AG09319 (cell line): ENCODE measurements at regions not wholly inside any gene's neighbourhood (a gene's known extent, or its start where the extent isn't known, plus 50 kb on each side); places are given as distances from the start of the nearest gene placed in this dataset.

ENCODE experiments used
- DNase-seq: peaks from one replicate; pipeline ENCODE4 v3.0.0-alpha.2; 2010; ENCODE audit warnings: low read depth; ENCODE audit errors: extremely low read depth
- TF ChIP-seq, protein P1 (sequence below): IDR thresholded peaks from 2 replicates; pipeline ENCODE4 v1.5.1; 2011; ENCODE audit warnings: low read depth, mild to moderate bottlenecking, inconsistent platforms, low read length, moderate library complexity

GRCh38 chr6:156031516-156031915, 575.9 kb upstream of the NOX3 start:
- TF ChIP-seq, protein P1, sequence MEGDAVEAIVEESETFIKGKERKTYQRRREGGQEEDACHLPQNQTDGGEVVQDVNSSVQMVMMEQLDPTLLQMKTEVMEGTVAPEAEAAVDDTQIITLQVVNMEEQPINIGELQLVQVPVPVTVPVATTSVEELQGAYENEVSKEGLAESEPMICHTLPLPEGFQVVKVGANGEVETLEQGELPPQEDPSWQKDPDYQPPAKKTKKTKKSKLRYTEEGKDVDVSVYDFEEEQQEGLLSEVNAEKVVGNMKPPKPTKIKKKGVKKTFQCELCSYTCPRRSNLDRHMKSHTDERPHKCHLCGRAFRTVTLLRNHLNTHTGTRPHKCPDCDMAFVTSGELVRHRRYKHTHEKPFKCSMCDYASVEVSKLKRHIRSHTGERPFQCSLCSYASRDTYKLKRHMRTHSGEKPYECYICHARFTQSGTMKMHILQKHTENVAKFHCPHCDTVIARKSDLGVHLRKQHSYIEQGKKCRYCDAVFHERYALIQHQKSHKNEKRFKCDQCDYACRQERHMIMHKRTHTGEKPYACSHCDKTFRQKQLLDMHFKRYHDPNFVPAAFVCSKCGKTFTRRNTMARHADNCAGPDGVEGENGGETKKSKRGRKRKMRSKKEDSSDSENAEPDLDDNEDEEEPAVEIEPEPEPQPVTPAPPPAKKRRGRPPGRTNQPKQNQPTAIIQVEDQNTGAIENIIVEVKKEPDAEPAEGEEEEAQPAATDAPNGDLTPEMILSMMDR: no peak
- no peak for DNase-seq

- DNase-seq: no peak
- TF ChIP-seq, protein P1: no peak
These were observed 574.4 kb upstream of the NOX3 start for GRCh38 chr6:156030053-156030452.

DNA sequence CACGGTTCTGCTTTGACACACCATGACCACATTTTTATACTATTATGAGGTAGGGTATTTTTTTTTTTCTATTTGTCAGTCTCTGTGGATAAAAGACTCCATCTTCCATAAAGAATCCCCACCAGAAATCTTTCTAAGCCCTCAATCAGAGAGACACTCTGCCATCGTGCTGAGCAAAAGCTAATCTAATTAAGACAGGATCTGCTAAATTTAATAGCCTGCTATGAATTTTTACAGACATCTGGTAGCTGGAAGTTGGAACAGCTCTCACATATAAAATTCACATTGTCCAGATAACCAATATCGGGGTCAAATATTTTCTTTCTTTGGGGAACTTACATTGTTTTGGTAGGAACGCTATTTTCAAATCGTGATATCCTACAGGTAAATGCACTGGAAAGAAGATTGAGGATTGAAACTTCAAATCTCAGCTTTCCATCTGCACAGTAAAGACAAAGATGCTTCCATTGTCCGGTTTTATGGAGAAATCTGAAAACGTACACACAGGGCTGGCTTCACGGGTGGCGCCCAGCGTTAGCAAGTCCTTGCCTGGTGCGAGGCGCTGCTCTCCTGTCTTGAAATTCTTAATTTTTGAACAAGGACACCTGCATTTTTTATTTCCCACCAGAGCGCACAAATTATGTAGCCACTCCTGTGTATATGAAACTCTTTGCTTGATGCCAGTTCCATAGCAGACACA, 573.8 kb upstream of the NOX3 start:
- TF ChIP-seq, protein P1: no peak
- DNase-seq: no peak

GRCh38 chr6:156028335-156029131, 572.9 kb upstream of the NOX3 start:
- DNase-seq: no peak
- TF ChIP-seq, protein P1: no peak

DNA sequence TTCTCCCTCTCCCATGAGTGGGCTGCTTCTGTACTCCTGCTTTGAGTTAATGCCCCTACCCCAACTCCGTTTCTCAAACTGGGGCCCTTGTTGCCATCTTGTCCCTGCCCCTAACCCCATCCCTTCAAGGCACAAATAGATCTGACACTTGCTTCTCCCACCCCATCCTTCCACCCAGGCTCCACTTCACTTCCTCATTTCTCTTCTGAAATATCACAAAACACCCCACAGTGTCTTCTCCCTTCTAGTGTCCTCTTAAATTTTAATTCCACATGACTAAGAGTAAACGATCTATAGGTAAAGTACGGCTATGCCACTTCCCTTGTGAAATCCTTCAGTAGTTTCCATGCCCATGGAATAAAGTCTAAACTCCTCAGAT, 571.6 kb upstream of the NOX3 start:
- TF ChIP-seq, protein P1: no peak
- DNase-seq: no peak

GRCh38 chr6:156026486-156027247, 571.0 kb upstream of the NOX3 start:
- TF ChIP-seq, protein P1: no peak
- no peak for DNase-seq

GRCh38 chr6:156024339-156024738, 568.7 kb upstream of the NOX3 start:
- no peak for DNase-seq
- TF ChIP-seq, protein P1: no peak
